ENCODE measurements at regions not wholly inside any gene's neighbourhood (a gene's known extent, or its start where the extent isn't known, plus 50 kb on each side); places are given as distances from the start of the nearest gene placed in this dataset.

GRCh38 chr1:9443913-9444445 is 95.3 kb upstream of the SLC25A33 start:
- TF ChIP-seq POLR2A (IDR thresholded peaks at IDR 0.05; ENCODE audit: low read length) (no peak), CTCF (IDR thresholded peaks at IDR 0.05) (no peak), MYC (IDR thresholded peaks at IDR 0.05; ENCODE audit: borderline replicate concordance, low read length) (no peak), CBX8 (IDR thresholded peaks at IDR 0.05) (no peak), RNF2 (IDR thresholded peaks at IDR 0.05; ENCODE audit: borderline replicate concordance, low read depth) (no peak), PBX3 (IDR thresholded peaks at IDR 0.05) (no peak), RARB (CRISPR knock-in tag; IDR thresholded peaks at IDR 0.05) (no peak), EP300 (IDR thresholded peaks at IDR 0.05) (no peak), HOXA7 (CRISPR knock-in tag; IDR thresholded peaks at IDR 0.05) (no peak)
